ENCODE measurements at regions not wholly inside any gene's neighbourhood (a gene's known extent, or its start where the extent isn't known, plus 50 kb on each side); places are given as distances from the start of the nearest gene placed in this dataset.

- no TSS peak for BruUV-seq (replicated peaks)
- no peaks in the 10 kb centered on the region for H3K27me3 ChIP-seq (replicated peaks; ENCODE audit: control insufficient read depth, insufficient read depth, low read length)
- no peak overlapping the region for H3K27ac Mint-ChIP-seq (ENCODE audit: unreplicated experiment)
- intact Hi-C loops (cut with micrococcal nuclease; ENCODE audit: unreplicated experiment) = no loop called here
- H3K27me3 Mint-ChIP-seq (ENCODE audit: insufficient read depth, unreplicated experiment) = no peaks in the 10 kb centered on the region
- ChIA-PET POLR2A (no interaction called here), CTCF (no interaction called here)
- H3K4me1 ChIP-seq = peaks cover 21% of the 10 kb centered on the region
- H3K4me3 Mint-ChIP-seq (ENCODE audit: unreplicated experiment) = no peak overlapping the region
- TF ChIP-seq CTCF (IDR thresholded peaks at IDR 0.05; ENCODE audit: insufficient read depth in 1 of 2, low read depth in 1 of 2, low read length in 1 of 2, severe bottlenecking in 1 of 2, unreplicated experiment in 1 of 2) = no peak
- no peaks in the 10 kb centered on the region for H3K9me3 Mint-ChIP-seq (ENCODE audit: unreplicated experiment)
- H3K4me3 ChIP-seq (ENCODE audit: low read depth, low read length) = no peak overlapping the region
- H3K9me3 ChIP-seq = no peaks in the 10 kb centered on the region
- no peaks in the 10 kb centered on the region for H3K36me3 Mint-ChIP-seq (ENCODE audit: insufficient read depth, unreplicated experiment)
- H3K4me1 Mint-ChIP-seq (ENCODE audit: low read depth, unreplicated experiment) = peaks cover 19% of the 10 kb centered on the region
- H3K36me3 ChIP-seq (ENCODE audit: control insufficient read depth, insufficient read depth, low read length) = no peaks in the 10 kb centered on the region
- no peak for DNase-seq
Measured at GRCh38 chr10:93254180-93254853, 180.6 kb downstream of the CYP26A1 start.

DNA sequence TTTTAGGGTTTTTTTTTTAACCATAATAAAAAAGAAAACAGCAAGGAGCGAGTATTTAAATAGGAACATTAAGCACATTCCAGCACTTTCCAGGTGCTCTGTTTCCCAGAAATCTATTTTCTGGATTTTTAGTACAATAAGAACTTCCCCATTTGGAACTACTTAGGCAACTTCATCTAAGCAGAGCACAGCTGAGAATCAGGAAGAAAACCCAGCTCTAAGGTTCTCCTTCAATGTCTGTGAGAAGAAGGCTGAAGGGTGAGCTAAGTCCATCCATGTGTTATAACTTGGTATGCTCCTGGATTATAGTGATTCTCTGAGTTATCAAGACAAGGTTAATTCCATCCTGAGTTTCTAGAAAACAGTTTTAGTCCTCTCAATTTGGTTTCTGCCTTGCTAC, 181.9 kb downstream of the CYP26A1 start:
- Mint-ChIP-seq H3K9me3 (ENCODE audit: unreplicated experiment) (no peaks in the 10 kb centered on the region), H3K36me3 (ENCODE audit: insufficient read depth, unreplicated experiment) (no peaks in the 10 kb centered on the region), H3K27ac (ENCODE audit: unreplicated experiment) (no peak overlapping the region), H3K4me1 (ENCODE audit: low read depth, unreplicated experiment) (peaks cover 19% of the 10 kb centered on the region), H3K27me3 (ENCODE audit: insufficient read depth, unreplicated experiment) (no peaks in the 10 kb centered on the region), H3K4me3 (ENCODE audit: unreplicated experiment) (no peak overlapping the region)
- no TSS peak for BruUV-seq (replicated peaks)
- Histone ChIP-seq H3K36me3 (ENCODE audit: control insufficient read depth, insufficient read depth, low read length) (no peaks in the 10 kb centered on the region), H3K27me3 (replicated peaks; ENCODE audit: control insufficient read depth, insufficient read depth, low read length) (no peaks in the 10 kb centered on the region), H3K9me3 (no peaks in the 10 kb centered on the region), H3K4me3 (ENCODE audit: low read depth, low read length) (no peak overlapping the region), H3K4me1 (peaks cover 21% of the 10 kb centered on the region)
- no peak for TF ChIP-seq CTCF (IDR thresholded peaks at IDR 0.05; ENCODE audit: insufficient read depth in 1 of 2, low read depth in 1 of 2, low read length in 1 of 2, severe bottlenecking in 1 of 2, unreplicated experiment in 1 of 2)
- POLR2A ChIA-PET = no interaction called here
- intact Hi-C loops (cut with micrococcal nuclease; ENCODE audit: unreplicated experiment) = no loop called here
- CTCF ChIA-PET = no interaction called here
- no peak for DNase-seq
